ENCODE measurements at regions not wholly inside any gene's neighbourhood (a gene's known extent, or its start where the extent isn't known, plus 50 kb on each side); places are given as distances from the start of the nearest gene placed in this dataset.

DNA sequence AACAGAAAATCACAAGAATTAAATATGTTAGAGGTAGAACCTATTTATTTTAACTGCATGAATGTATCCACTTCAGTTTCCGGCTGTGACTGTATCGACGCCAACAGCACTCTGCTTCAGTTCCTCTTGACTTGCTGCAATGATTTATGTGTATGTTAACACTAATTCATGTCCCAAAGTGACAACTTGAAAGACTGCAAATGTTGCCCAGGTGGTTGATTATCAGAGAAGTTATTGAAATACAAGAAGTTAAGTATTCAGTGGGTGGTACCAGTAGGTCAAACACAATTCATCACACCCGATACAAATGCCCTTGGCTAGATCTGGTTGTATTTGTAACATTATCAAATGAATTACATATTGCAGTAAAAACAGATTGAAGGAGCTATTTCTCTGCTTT lies 622.7 kb upstream of the CDH18 start:
- BruUV-seq (replicated peaks) = no TSS peak
- no peak overlapping the region for H2AFZ ChIP-seq (ENCODE audit: control insufficient read depth, low read depth, low read length)
- no peak for ATAC-seq
- no peak for TF ChIP-seq SREBF1 (IDR thresholded peaks at IDR 0.05; ENCODE audit: low read length)
- no peak overlapping the region for H3K9ac ChIP-seq (ENCODE audit: control insufficient read depth, insufficient read depth, low read length)
- ChIA-PET SMC1A (ENCODE audit: uncharacterized antibody, unreplicated experiment) (no interaction called here), POLR2A (no interaction called here), RAD21 (ENCODE audit: unreplicated experiment) (no interaction called here), CTCF (no interaction called here)
- H3K4me3 ChIP-seq = no peak overlapping the region
- intact Hi-C loops (cut with micrococcal nuclease; ENCODE audit: unreplicated experiment) = no loop called here
- no peak for FAIRE-seq
- no peak overlapping the region for H3K4me2 ChIP-seq (ENCODE audit: control insufficient read depth, insufficient read depth)
- no peaks in the 10 kb centered on the region for H3K4me1 ChIP-seq (ENCODE audit: control insufficient read depth, insufficient read depth, low read length)
- H3K27me3 ChIP-seq (replicated peaks in 1 of 2; ENCODE audit: control insufficient read depth in 2 of 2, insufficient read depth in 2 of 2, low read length in 1 of 2) = no peaks in the 10 kb centered on the region
- no peak for DNase-seq (ENCODE audit: low read depth, low spot score)
- no peaks in the 10 kb centered on the region for H4K20me1 ChIP-seq (ENCODE audit: control insufficient read depth, insufficient read depth)
- H3K36me3 ChIP-seq (ENCODE audit: control insufficient read depth in 2 of 2, insufficient read depth in 2 of 2, low read length in 1 of 2) = no peaks in the 10 kb centered on the region
- in situ Hi-C loops (cut with MboI) = no loop called here
- H3K79me2 ChIP-seq (ENCODE audit: control insufficient read depth, insufficient read depth, low read length) = no peaks in the 10 kb centered on the region
- no peak overlapping the region for H3K27ac ChIP-seq (ENCODE audit: control insufficient read depth, insufficient read depth)
- H3K9me3 ChIP-seq (replicated peaks; ENCODE audit: control insufficient read depth, insufficient read depth, low read length) = no peaks in the 10 kb centered on the region; the same call in 2 of the 3 replicates
- WGBS (ENCODE audit: insufficient coverage, insufficient replicate concordance, low lambda C conversion rate, missing lambda C conversion rate) = 1% methylated on average over 4 of the region's 4 CpGs

GRCh38 chr5:20609126-20609525 lies 621.1 kb upstream of the CDH18 start:
- ATAC-seq = no peak
- H3K27me3 ChIP-seq (replicated peaks in 1 of 2; ENCODE audit: control insufficient read depth in 2 of 2, insufficient read depth in 2 of 2, low read length in 1 of 2) = no peaks in the 10 kb centered on the region; a peak in 1 of 4 replicates
- no peak for DNase-seq (ENCODE audit: low read depth, low spot score)
- H2AFZ ChIP-seq (ENCODE audit: control insufficient read depth, low read depth, low read length) = no peak overlapping the region
- H3K9ac ChIP-seq (ENCODE audit: control insufficient read depth, insufficient read depth, low read length) = no peak overlapping the region
- H3K27ac ChIP-seq (ENCODE audit: control insufficient read depth, insufficient read depth) = no peak overlapping the region
- intact Hi-C loops (cut with micrococcal nuclease; ENCODE audit: unreplicated experiment) (no loop called here), in situ Hi-C loops (cut with MboI) (no loop called here)
- RAD21 ChIA-PET (ENCODE audit: unreplicated experiment) = no interaction called here
- H3K4me2 ChIP-seq (ENCODE audit: control insufficient read depth, insufficient read depth) = no peak overlapping the region
- CTCF ChIA-PET = no interaction called here
- H3K4me3 ChIP-seq = no peak overlapping the region
- H3K79me2 ChIP-seq (ENCODE audit: control insufficient read depth, insufficient read depth, low read length) = no peaks in the 10 kb centered on the region
- H4K20me1 ChIP-seq (ENCODE audit: control insufficient read depth, insufficient read depth) = no peaks in the 10 kb centered on the region
- FAIRE-seq = no peak
- H3K4me1 ChIP-seq (ENCODE audit: control insufficient read depth, insufficient read depth, low read length) = no peaks in the 10 kb centered on the region
- WGBS (ENCODE audit: insufficient coverage, insufficient replicate concordance, low lambda C conversion rate, missing lambda C conversion rate) = 0% methylated on average over 1 of the region's 1 CpG
- SMC1A ChIA-PET (ENCODE audit: uncharacterized antibody, unreplicated experiment) = no interaction called here
- BruUV-seq (replicated peaks) = no TSS peak
- POLR2A ChIA-PET = no interaction called here
- H3K9me3 ChIP-seq (replicated peaks; ENCODE audit: control insufficient read depth, insufficient read depth, low read length) = no peaks in the 10 kb centered on the region; the same call in 2 of the 3 replicates
- H3K36me3 ChIP-seq (ENCODE audit: control insufficient read depth in 2 of 2, insufficient read depth in 2 of 2, low read length in 1 of 2) = no peaks in the 10 kb centered on the region
- no peak for TF ChIP-seq PRDM15 (CRISPR knock-in tag; IDR thresholded peaks at IDR 0.05)
- TF ChIP-seq RBBP5 (conservative IDR thresholded peaks at IDR 0.05) = no peak
- no peak for TF ChIP-seq ZBED1 (IDR thresholded peaks at IDR 0.05; ENCODE audit: borderline replicate concordance)
- TF ChIP-seq, protein P1, sequence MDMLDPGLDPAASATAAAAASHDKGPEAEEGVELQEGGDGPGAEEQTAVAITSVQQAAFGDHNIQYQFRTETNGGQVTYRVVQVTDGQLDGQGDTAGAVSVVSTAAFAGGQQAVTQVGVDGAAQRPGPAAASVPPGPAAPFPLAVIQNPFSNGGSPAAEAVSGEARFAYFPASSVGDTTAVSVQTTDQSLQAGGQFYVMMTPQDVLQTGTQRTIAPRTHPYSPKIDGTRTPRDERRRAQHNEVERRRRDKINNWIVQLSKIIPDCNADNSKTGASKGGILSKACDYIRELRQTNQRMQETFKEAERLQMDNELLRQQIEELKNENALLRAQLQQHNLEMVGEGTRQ (IDR thresholded peaks at IDR 0.05; ENCODE audit: borderline replicate concordance, low read depth, low read length) = no peak
- no peak for TF ChIP-seq BHLHE40 (IDR thresholded peaks at IDR 0.05; ENCODE audit: borderline replicate concordance in 1 of 2, low read depth in 2 of 2, low read length in 1 of 2)
- TF ChIP-seq BRCA1 (IDR thresholded peaks at IDR 0.05; ENCODE audit: low read depth, low read length) = no peak
- TF ChIP-seq IRF4 (IDR thresholded peaks at IDR 0.05; ENCODE audit: low read depth, low read length) = no peak
- TF ChIP-seq E4F1 (IDR thresholded peaks at IDR 0.05; ENCODE audit: borderline replicate concordance, partially characterized antibody) = no peak
- TF ChIP-seq, protein P2, sequence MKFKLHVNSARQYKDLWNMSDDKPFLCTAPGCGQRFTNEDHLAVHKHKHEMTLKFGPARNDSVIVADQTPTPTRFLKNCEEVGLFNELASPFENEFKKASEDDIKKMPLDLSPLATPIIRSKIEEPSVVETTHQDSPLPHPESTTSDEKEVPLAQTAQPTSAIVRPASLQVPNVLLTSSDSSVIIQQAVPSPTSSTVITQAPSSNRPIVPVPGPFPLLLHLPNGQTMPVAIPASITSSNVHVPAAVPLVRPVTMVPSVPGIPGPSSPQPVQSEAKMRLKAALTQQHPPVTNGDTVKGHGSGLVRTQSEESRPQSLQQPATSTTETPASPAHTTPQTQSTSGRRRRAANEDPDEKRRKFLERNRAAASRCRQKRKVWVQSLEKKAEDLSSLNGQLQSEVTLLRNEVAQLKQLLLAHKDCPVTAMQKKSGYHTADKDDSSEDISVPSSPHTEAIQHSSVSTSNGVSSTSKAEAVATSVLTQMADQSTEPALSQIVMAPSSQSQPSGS (IDR thresholded peaks at IDR 0.05; ENCODE audit: low read length) = no peak

Data from GM12878 (cell line).